ENCODE measurements at regions not wholly inside any gene's neighbourhood (a gene's known extent, or its start where the extent isn't known, plus 50 kb on each side); places are given as distances from the start of the nearest gene placed in this dataset.
"Not testable (repeated sequence)": the region's sequence is repeated elsewhere in the genome, so short reads cannot be mapped to it uniquely, and the experiment has no call there.

- Histone ChIP-seq H3K9ac (ENCODE audit: insufficient read length, low read depth) (no peak overlapping the region), H3K9me3 (ENCODE audit: insufficient read depth, low read length) (peaks cover 6% of the 10 kb centered on the region; the same call in 1 of the 2 replicates), H3K4me3 (ENCODE audit: insufficient read length, low read depth) (no peak overlapping the region), H3K27me3 (ENCODE audit: insufficient read depth, insufficient read length) (no peaks in the 10 kb centered on the region), H3K36me3 (ENCODE audit: insufficient read depth, insufficient read length, low read length) (no peaks in the 10 kb centered on the region), H3K4me1 (ENCODE audit: insufficient read depth, insufficient read length) (no peaks in the 10 kb centered on the region)
- DNase-seq (ENCODE audit: low read depth, low spot score): no peak
- TF ChIP-seq YY1 (IDR thresholded peaks at IDR 0.05; ENCODE audit: insufficient read depth, insufficient read length): no peak
- no peak for TF ChIP-seq ZNF274 (IDR thresholded peaks at IDR 0.05; ENCODE audit: low read depth, low read length)
- TF ChIP-seq SUZ12 (IDR thresholded peaks at IDR 0.05; ENCODE audit: extremely low read depth, insufficient read depth, insufficient read length): no peak
Measured at GRCh38 chr6:85936916-85937315, 294.2 kb upstream of the SYNCRIP start.

- H3K9ac ChIP-seq (ENCODE audit: insufficient read length, low read depth): no peak overlapping the region
- H3K4me3 ChIP-seq (ENCODE audit: insufficient read length, low read depth): no peak overlapping the region
- H3K4me1 ChIP-seq (ENCODE audit: insufficient read depth, insufficient read length): no peaks in the 10 kb centered on the region
- TF ChIP-seq YY1 (IDR thresholded peaks at IDR 0.05; ENCODE audit: insufficient read depth, insufficient read length) (no peak), ZNF274 (IDR thresholded peaks at IDR 0.05; ENCODE audit: low read depth, low read length) (no peak), SUZ12 (IDR thresholded peaks at IDR 0.05; ENCODE audit: extremely low read depth, insufficient read depth, insufficient read length) (no peak)
- peak; percentile 44 for DNase-seq (ENCODE audit: low read depth, low spot score)
- H3K27me3 ChIP-seq (ENCODE audit: insufficient read depth, insufficient read length): no peaks in the 10 kb centered on the region
- no peaks in the 10 kb centered on the region for H3K9me3 ChIP-seq (ENCODE audit: insufficient read depth, low read length)
- H3K36me3 ChIP-seq (ENCODE audit: insufficient read depth, insufficient read length, low read length): no peaks in the 10 kb centered on the region
Measured at GRCh38 chr6:85923013-85923430, 280.3 kb upstream of the SYNCRIP start.

GRCh38 chr6:85920782-85921181 lies 278.1 kb upstream of the SYNCRIP start:
- no peak overlapping the region for H3K4me3 ChIP-seq (ENCODE audit: insufficient read length, low read depth)
- no peaks in the 10 kb centered on the region for H3K36me3 ChIP-seq (ENCODE audit: insufficient read depth, insufficient read length, low read length)
- no peaks in the 10 kb centered on the region for H3K4me1 ChIP-seq (ENCODE audit: insufficient read depth, insufficient read length)
- no peaks in the 10 kb centered on the region for H3K9me3 ChIP-seq (ENCODE audit: insufficient read depth, low read length)
- no peak overlapping the region for H3K9ac ChIP-seq (ENCODE audit: insufficient read length, low read depth)
- H3K27me3 ChIP-seq (ENCODE audit: insufficient read depth, insufficient read length): no peaks in the 10 kb centered on the region
- TF ChIP-seq ZNF274 (IDR thresholded peaks at IDR 0.05; ENCODE audit: low read depth, low read length) (no peak), SUZ12 (IDR thresholded peaks at IDR 0.05; ENCODE audit: extremely low read depth, insufficient read depth, insufficient read length) (no peak), YY1 (IDR thresholded peaks at IDR 0.05; ENCODE audit: insufficient read depth, insufficient read length) (no peak)
- DNase-seq (ENCODE audit: low read depth, low spot score): no peak

GRCh38 chr6:85917522-85917921 lies 274.8 kb upstream of the SYNCRIP start:
- TF ChIP-seq ZNF274 (IDR thresholded peaks at IDR 0.05; ENCODE audit: low read depth, low read length): no peak
- TF ChIP-seq YY1 (IDR thresholded peaks at IDR 0.05; ENCODE audit: insufficient read depth, insufficient read length): no peak
- no peak for TF ChIP-seq SUZ12 (IDR thresholded peaks at IDR 0.05; ENCODE audit: extremely low read depth, insufficient read depth, insufficient read length)

GRCh38 chr6:85913001-85913400 lies 270.3 kb upstream of the SYNCRIP start:
- no peak for DNase-seq (ENCODE audit: low read depth, low spot score)
- TF ChIP-seq SUZ12 (IDR thresholded peaks at IDR 0.05; ENCODE audit: extremely low read depth, insufficient read depth, insufficient read length) (no peak), YY1 (IDR thresholded peaks at IDR 0.05; ENCODE audit: insufficient read depth, insufficient read length) (no peak), ZNF274 (IDR thresholded peaks at IDR 0.05; ENCODE audit: low read depth, low read length) (no peak)
- H3K4me3 ChIP-seq (ENCODE audit: insufficient read length, low read depth): no peak overlapping the region

More at GRCh38 chr6:85917522-85917921, 274.8 kb upstream of the SYNCRIP start:
- Histone ChIP-seq H3K27me3 (ENCODE audit: insufficient read depth, insufficient read length) (no peaks in the 10 kb centered on the region), H3K4me3 (ENCODE audit: insufficient read length, low read depth) (no peak overlapping the region), H3K36me3 (ENCODE audit: insufficient read depth, insufficient read length, low read length) (no peaks in the 10 kb centered on the region), H3K9me3 (ENCODE audit: insufficient read depth, low read length) (no peaks in the 10 kb centered on the region), H3K4me1 (ENCODE audit: insufficient read depth, insufficient read length) (no peaks in the 10 kb centered on the region), H3K9ac (ENCODE audit: insufficient read length, low read depth) (no peak overlapping the region)
- no peak for DNase-seq (ENCODE audit: low read depth, low spot score)

GRCh38 chr6:85912582-85912981 lies 269.9 kb upstream of the SYNCRIP start:
- Histone ChIP-seq H3K27me3 (ENCODE audit: insufficient read depth, insufficient read length) (no peaks in the 10 kb centered on the region), H3K9ac (ENCODE audit: insufficient read length, low read depth) (no peak overlapping the region), H3K4me3 (ENCODE audit: insufficient read length, low read depth) (no peak overlapping the region), H3K9me3 (ENCODE audit: insufficient read depth, low read length) (peaks cover 6% of the 10 kb centered on the region; the same call in 1 of the 2 replicates), H3K4me1 (ENCODE audit: insufficient read depth, insufficient read length) (no peaks in the 10 kb centered on the region), H3K36me3 (ENCODE audit: insufficient read depth, insufficient read length, low read length) (no peaks in the 10 kb centered on the region)
- TF ChIP-seq ZNF274 (IDR thresholded peaks at IDR 0.05; ENCODE audit: low read depth, low read length): no peak
- TF ChIP-seq SUZ12 (IDR thresholded peaks at IDR 0.05; ENCODE audit: extremely low read depth, insufficient read depth, insufficient read length): no peak
- no peak for TF ChIP-seq YY1 (IDR thresholded peaks at IDR 0.05; ENCODE audit: insufficient read depth, insufficient read length)
- no peak for DNase-seq (ENCODE audit: low read depth, low spot score)

More at GRCh38 chr6:85913001-85913400, 270.3 kb upstream of the SYNCRIP start:
- Histone ChIP-seq H3K9me3 (ENCODE audit: insufficient read depth, low read length) (peaks cover 6% of the 10 kb centered on the region; the same call in 1 of the 2 replicates), H3K9ac (ENCODE audit: insufficient read length, low read depth) (no peak overlapping the region), H3K27me3 (ENCODE audit: insufficient read depth, insufficient read length) (no peaks in the 10 kb centered on the region), H3K4me1 (ENCODE audit: insufficient read depth, insufficient read length) (no peaks in the 10 kb centered on the region), H3K36me3 (ENCODE audit: insufficient read depth, insufficient read length, low read length) (no peaks in the 10 kb centered on the region)

- Histone ChIP-seq H3K4me1 (ENCODE audit: insufficient read depth, insufficient read length) (no peaks in the 10 kb centered on the region), H3K36me3 (ENCODE audit: insufficient read depth, insufficient read length, low read length) (no peaks in the 10 kb centered on the region), H3K4me3 (ENCODE audit: insufficient read length, low read depth) (no peak overlapping the region), H3K9ac (ENCODE audit: insufficient read length, low read depth) (no peak overlapping the region), H3K27me3 (ENCODE audit: insufficient read depth, insufficient read length) (no peaks in the 10 kb centered on the region), H3K9me3 (ENCODE audit: insufficient read depth, low read length) (peaks cover 6% of the 10 kb centered on the region; the same call in 1 of the 2 replicates)
- no peak for DNase-seq (ENCODE audit: low read depth, low spot score)
- TF ChIP-seq YY1 (IDR thresholded peaks at IDR 0.05; ENCODE audit: insufficient read depth, insufficient read length): no peak
- no peak for TF ChIP-seq ZNF274 (IDR thresholded peaks at IDR 0.05; ENCODE audit: low read depth, low read length)
- no peak for TF ChIP-seq SUZ12 (IDR thresholded peaks at IDR 0.05; ENCODE audit: extremely low read depth, insufficient read depth, insufficient read length)
Measured at GRCh38 chr6:85911067-85911466, 268.4 kb upstream of the SYNCRIP start.

GRCh38 chr6:85908120-85908519 lies 265.4 kb upstream of the SYNCRIP start:
- not testable (repeated sequence) for H3K9ac ChIP-seq (ENCODE audit: insufficient read length, low read depth); H3K36me3 ChIP-seq (ENCODE audit: insufficient read depth, insufficient read length, low read length); H3K4me3 ChIP-seq (ENCODE audit: insufficient read length, low read depth); DNase-seq (ENCODE audit: low read depth, low spot score); H3K27me3 ChIP-seq (ENCODE audit: insufficient read depth, insufficient read length); H3K4me1 ChIP-seq (ENCODE audit: insufficient read depth, insufficient read length); H3K9me3 ChIP-seq (ENCODE audit: insufficient read depth, low read length)

Measured in NT2/D1 (cell line).